ENCODE measurements at regions not wholly inside any gene's neighbourhood (a gene's known extent, or its start where the extent isn't known, plus 50 kb on each side); places are given as distances from the start of the nearest gene placed in this dataset.
"Not testable (repeated sequence)": the region's sequence is repeated elsewhere in the genome, so short reads cannot be mapped to it uniquely, and the experiment has no call there.

- no peak for DNase-seq
These were observed 109.0 kb upstream of the TBL1XR1 start for GRCh38 chr3:177306252-177306651.

- DNase-seq = no peak
These were observed 110.1 kb upstream of the TBL1XR1 start for GRCh38 chr3:177307391-177307790.

DNA sequence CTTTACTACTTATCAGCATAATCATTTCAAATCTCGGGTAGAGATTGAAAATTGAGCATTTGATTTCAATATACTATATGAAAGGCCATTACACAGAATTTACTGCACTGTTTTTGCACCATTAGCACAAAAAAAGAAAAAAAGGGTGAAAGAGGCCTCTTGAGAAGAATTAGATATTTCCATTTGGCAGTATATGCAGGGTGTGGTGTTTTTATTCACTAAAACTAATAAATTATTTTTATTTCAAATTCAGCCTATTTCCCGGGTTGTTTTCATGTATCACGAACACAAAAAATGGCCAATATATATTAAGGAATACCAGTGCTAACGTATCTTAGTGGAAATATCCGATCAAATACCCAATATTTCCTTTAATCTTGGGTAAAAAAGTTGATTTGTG lies 110.5 kb upstream of the TBL1XR1 start:
- DNase-seq = no peak

DNA sequence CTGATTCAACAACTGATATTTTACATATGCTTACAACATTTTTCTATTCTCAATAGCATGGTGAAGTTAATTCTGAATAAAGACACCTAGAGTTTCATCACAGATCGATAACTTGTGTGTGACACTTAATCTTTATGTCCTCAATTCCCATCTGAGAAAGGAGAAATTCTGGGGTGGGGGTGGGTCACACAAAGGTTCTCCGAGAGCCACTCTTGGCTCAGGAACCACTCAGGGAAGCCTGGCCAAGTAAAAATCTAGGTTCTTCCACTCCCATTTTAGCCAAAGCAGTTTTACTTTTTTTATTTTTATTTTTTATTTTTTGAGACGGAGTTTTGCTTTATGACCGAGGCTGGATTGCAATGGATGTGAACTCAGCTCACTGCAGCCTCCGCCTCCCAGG lies 111.0 kb upstream of the TBL1XR1 start:
- DNase-seq = no peak

GRCh38 chr3:177308911-177309310 lies 111.6 kb upstream of the TBL1XR1 start:
- DNase-seq = no peak

DNA sequence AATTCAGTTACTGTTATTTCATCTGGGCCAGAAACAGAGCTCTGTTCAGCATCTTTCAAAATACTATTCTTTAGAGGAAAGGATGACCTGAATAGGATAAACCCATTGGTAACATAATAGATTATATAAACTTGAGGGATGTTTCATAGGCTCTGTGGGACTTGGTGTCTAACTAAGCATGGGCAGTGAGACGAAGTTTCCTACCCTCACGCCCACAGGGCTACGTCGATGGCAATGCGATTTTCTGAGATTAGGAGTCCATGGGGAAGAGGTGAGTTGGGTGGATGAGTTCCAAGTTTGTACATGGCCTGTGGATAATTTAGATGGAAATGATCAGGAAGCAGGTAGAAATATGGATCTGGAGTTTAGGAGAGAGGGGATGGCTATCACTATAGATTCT lies 115.2 kb upstream of the TBL1XR1 start:
- DNase-seq = no peak

- DNase-seq = no peak
These were observed 117.6 kb upstream of the TBL1XR1 start for GRCh38 chr3:177314897-177315296.

DNA sequence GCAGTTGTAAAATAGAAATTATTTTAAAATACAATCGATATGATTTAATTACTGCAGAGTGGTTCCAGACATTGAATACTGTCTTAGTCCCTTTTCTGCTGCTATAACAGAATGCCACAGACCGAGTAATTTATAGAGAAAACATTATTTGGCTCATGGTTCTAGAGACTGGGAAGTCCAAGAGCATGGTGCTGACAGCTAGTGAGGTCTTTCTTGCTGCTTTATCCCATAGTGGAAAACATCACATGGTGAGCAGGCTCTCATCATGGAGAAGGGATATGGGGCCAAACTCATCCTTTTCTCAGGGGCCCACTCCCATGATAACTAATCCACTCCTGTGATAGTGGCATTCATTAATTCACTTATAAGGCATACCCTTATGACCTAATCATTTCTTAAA lies 120.0 kb upstream of the TBL1XR1 start:
- no peak for DNase-seq

- DNase-seq = no peak
These were observed 121.3 kb upstream of the TBL1XR1 start for GRCh38 chr3:177318559-177318958.

- no peak for DNase-seq
These were observed 123.5 kb upstream of the TBL1XR1 start for GRCh38 chr3:177320765-177321247.

DNA sequence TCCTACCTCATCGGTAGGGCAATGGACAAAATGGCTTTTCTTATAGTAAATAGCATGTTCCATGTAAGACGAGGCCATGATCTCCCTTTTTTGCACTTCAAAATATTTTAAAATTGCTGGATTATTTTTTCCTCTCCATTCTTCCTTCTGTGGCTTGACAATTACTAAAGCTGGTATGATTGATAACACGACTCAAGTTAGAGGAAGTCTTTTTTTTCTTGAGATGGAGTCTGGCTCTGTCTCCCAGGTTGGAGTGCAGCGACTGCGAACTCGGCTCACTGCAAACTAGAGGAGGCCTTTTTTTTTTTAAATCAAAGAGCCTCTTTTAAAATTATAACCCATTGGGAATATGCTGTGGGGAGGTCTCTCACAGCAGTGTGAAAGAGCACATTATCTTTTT lies 124.5 kb upstream of the TBL1XR1 start:
- DNase-seq = no peak

DNA sequence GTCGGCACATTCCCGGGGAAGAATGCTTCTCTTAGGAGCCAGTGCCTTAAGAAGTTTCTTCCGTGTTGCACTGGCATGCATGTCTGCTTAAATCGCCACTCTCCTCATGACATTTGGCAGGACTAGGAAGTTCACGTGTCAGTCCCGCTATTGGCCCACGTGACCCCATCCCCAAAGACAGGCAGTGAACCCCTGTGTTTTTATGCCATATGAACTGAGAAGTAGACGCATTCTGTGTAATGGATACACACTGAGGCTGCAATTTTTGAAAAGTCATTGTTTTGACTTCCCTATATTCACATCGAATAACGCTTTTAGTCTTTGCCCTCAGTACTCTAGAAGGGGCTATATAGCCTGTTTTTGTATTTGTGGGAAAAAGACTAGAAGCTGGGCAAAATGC lies 125.6 kb upstream of the TBL1XR1 start:
- DNase-seq = no peak

DNA sequence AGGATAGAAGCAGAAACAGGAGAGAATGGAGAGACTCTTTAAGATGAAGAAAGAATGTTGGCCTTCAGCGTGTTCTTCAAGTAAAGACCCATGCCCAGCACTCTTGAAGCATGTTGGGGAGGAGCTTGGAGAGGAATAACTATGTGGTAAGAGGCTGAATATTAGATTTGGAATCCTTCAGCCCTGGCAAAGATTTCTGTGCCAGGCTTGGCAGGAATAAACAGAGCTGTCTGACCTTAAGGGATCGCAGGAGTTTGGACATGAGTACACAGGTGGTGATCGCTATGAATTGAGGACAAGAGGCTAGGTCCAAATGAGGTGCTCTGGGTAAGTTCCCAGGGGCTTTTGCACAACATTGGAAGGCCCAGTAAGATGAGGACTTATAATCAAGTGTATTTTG lies 132.6 kb upstream of the TBL1XR1 start:
- DNase-seq = no peak

- DNase-seq = no peak
These were observed 133.5 kb upstream of the TBL1XR1 start for GRCh38 chr3:177330779-177331178.

GRCh38 chr3:177331203-177331835 lies 134.0 kb upstream of the TBL1XR1 start:
- DNase-seq = no peak

DNA sequence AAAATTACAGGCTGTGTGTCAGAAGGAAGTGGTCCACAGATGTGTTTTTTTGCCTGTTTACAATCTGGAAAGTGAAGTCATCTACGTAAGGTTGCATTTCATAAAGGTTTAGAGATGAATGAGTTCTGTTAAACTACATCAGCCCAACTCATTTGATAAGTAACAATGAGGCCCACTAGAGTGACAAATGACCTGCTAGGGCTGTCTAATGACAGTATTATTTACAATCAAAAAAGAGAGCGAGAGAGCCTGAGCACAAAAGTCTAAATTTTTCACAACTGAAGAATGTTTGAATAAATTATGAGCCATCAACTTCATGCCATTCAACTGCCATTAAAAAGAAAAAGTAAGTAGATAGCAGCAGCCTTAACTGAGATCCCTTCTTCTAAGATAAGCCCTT lies 135.7 kb upstream of the TBL1XR1 start:
- no peak for DNase-seq

DNA sequence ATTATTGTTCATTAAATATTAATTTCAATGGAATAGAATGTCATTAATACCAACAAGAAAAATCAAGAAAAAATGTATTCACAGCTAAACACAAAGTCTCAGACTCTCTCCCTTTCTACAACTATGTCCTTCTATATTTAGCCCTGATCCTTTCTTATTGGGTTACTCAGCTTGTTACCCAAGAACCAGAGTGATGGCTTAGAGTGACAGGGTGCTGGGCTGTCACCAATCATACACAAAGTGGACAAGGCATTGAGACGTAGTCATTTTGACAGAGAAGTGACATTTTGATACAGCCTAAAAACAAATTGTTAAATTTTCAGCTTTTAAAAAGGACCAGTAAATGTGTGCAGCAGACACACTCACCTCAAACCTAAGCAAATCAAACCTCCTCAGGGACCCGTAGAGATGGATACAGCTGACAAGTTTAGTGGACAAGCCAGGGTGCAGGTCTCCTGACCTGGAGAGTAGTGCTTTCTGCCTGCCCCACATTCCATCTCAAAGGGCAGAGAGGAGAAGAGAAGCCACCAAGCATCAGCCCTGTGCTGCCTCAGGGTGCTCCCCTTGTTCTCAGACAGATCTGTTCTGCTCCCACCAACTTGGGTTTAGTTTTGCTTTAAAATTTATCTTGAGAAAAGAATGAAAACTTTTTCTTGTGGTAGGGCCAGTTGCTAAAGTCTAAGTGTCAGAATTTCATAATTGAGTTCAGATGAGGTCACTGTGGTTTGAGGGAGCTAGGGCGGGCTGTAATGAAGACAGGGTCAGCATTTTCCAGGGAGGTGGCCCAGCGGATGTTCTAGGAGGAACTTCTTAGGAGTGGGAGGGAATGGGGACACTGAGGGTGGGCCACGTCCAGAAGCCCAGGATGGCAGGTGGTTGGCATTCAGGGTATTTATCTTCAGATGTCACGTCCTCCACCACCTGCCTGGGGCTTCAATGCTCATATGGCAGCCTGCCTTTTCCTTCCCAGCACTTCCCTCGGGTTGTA lies 136.5 kb upstream of the TBL1XR1 start:
- DNase-seq = no peak

- DNase-seq = no peak
These were observed 137.5 kb upstream of the TBL1XR1 start for GRCh38 chr3:177334803-177335202.

DNA sequence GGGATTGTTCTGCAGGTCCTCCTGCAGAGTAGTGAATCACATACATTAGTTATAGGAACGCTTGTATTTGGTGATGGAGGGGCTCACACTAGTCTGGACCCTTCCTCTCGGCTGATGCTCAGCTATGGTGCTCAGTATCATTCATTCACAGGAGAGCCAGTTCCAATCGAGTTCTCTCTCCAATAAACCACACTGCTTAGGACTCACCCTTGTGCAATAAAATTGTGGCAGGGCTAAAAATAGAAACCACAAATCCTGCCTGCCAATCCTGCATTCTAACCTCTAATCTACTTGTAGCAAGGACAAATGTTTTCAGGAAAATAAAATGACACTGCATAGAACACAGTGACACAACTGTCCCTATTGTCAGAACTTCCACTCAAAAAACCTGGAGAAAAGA lies 138.4 kb upstream of the TBL1XR1 start:
- DNase-seq = no peak

DNA sequence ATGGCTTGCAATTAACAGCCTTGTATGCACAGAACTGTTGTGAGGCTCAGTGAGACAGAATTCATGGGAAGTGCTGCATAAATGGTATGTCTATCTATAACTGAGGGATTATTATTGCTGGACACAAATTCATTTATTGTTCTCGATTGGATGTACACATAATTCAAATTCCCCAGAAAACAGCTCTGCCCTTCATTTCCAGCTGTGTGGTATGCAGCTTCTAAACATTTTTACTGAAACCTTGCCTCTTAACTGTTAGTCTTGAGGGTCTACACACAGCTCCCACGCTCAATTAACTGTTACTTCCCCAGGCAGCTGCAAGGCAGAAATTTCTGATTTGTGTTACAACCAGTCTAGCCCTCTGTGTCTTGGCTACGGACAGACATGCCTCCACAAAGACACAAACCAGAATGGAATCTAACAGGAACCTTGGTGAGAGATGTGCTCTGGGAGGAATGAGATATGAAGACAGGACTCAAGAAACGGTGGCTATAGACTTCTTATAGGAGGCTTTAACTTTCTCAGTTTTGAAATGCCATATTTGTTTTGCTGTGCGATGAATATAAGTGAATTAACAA lies 139.7 kb upstream of the TBL1XR1 start:
- no peak for DNase-seq

DNA sequence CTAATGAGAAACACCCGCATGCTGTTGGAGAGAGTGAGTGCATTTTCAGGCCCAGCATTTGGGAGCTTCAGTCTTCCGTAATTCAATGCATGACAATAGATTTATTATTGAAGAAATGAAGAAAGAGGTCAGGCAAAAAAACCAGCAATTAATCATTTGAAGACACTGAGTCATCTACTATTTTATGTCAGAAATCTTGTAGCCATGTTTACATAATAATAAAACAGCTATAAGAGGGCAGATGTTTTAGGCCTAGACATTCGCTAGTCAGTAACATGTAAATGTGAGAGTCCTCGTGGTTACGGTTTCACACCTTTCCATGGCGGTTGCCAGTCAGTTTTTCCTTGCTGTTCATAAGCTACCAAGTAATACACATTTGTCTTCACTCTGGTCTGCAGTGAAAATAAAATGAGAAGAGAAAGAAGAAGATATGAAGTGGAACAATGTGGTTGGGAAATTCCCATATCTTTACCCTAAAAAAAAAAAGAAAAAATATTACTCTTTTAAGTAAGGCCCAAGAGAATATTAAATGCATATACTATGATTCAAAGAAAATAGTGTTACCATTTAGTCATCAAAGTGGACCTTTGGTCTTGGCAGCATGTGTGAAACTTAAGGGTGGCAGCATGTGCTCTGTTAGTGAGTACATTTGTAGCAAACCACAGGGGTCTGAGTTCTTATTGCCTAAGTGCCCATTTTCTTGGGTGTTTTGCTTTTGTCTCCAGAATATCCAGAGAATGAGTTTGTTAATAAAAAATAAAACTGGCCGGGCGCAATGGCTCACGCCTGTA lies 140.5 kb upstream of the TBL1XR1 start:
- no peak for DNase-seq

DNA sequence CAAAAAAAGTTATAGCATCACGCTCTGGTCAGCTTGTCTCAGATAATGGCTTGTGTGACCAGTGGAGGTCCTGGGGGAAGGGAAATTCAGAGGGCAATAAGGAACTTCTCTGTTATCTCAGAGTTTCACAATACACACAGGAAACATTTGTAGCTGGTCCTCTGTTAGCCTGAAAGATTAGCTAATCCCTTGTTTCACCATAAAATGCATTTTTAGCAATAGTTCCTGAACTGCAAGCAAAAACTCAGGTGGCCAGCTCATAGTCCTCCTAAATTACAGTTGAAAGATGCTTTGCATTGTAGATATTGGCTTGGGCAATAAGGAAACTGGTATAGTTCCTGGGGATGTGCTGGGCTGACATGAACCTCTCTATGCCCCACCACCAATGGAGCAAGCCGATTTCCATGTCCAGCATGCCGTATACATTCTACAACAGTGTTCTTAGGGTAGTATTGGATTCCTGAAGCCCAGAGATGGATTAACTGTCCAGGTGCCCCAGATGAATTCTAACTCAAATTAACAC lies 141.5 kb upstream of the TBL1XR1 start:
- no peak for DNase-seq

DNA sequence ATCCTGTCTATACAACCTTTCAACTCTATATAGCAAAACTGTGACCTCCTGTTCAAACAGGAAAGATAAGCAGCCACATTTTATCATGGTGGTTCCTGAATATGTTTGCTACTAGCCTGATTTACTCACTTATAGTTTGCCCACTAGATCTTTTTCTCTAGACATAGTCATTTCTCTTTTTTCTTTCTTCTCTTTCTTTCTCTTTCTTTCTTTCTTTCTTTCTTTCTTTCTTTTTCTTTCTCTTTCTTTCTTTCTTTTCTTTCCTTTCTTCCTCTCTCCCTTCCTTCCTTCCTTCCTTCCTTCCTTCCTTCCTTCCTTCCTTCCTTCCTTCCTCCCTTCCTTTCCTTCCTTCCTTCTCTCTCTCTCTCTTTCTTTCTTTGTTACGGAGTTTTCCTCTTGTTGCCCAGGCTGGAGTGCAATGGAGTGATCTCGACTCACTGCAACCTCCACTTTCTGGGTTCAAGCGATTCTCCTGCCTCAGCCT lies 142.0 kb upstream of the TBL1XR1 start:
- DNase-seq = not testable (repeated sequence)
